ENCODE measurements at regions not wholly inside any gene's neighbourhood (a gene's known extent, or its start where the extent isn't known, plus 50 kb on each side); places are given as distances from the start of the nearest gene placed in this dataset.

DNA sequence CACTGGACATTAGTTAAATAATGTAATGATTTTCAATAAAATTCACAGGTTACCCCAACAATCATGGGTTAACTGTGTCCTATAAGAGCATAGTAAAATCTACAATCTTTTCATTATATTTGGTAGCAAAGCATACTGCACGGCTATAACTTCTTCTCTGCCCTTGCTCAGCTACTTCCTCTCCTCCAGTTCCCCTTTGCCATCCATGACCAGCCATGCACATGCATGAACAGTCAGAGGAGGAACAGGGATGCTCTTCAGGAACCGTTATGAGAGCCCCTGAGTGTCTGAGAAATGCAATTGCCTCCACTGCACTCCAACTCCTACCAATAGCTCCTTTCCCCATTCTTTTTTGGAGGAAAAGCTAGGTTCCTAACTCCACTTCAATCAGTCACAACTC lies 646.7 kb downstream of the LTN1 start:
- no peaks in the 10 kb centered on the region for H3K79me2 ChIP-seq (replicated peaks; ENCODE audit: insufficient read depth)
- H2AFZ ChIP-seq: no peak overlapping the region
- H4K20me1 ChIP-seq (replicated peaks; ENCODE audit: insufficient read depth): no peaks in the 10 kb centered on the region
- no peaks in the 10 kb centered on the region for H3K36me3 ChIP-seq (ENCODE audit: insufficient read depth)
- H3K9me2 ChIP-seq (ENCODE audit: insufficient read depth): peaks cover 11% of the 10 kb centered on the region; the same call in 1 of the 2 replicates
- Mint-ChIP-seq H3K27me3 (ENCODE audit: insufficient read depth, low read depth, poor library complexity) (no peaks in the 10 kb centered on the region), H3K9me3 (peaks cover 6% of the 10 kb centered on the region; the same call in 1 of the 3 replicates), H3K4me1 (no peaks in the 10 kb centered on the region), H3K27ac (no peak overlapping the region), H3K36me3 (ENCODE audit: low read depth) (no peaks in the 10 kb centered on the region), H3K4me3 (no peak overlapping the region)
- TF ChIP-seq ZNF331 (CRISPR knock-in tag; IDR thresholded peaks at IDR 0.05; ENCODE audit: low read depth): no peak
- no peak for TF ChIP-seq STAT1 (IDR thresholded peaks at IDR 0.05; ENCODE audit: unreplicated experiment)
- TF ChIP-seq, protein P1, sequence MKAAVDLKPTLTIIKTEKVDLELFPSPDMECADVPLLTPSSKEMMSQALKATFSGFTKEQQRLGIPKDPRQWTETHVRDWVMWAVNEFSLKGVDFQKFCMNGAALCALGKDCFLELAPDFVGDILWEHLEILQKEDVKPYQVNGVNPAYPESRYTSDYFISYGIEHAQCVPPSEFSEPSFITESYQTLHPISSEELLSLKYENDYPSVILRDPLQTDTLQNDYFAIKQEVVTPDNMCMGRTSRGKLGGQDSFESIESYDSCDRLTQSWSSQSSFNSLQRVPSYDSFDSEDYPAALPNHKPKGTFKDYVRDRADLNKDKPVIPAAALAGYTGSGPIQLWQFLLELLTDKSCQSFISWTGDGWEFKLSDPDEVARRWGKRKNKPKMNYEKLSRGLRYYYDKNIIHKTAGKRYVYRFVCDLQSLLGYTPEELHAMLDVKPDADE (IDR thresholded peaks at IDR 0.05): no peak
- TF ChIP-seq, protein P2, sequence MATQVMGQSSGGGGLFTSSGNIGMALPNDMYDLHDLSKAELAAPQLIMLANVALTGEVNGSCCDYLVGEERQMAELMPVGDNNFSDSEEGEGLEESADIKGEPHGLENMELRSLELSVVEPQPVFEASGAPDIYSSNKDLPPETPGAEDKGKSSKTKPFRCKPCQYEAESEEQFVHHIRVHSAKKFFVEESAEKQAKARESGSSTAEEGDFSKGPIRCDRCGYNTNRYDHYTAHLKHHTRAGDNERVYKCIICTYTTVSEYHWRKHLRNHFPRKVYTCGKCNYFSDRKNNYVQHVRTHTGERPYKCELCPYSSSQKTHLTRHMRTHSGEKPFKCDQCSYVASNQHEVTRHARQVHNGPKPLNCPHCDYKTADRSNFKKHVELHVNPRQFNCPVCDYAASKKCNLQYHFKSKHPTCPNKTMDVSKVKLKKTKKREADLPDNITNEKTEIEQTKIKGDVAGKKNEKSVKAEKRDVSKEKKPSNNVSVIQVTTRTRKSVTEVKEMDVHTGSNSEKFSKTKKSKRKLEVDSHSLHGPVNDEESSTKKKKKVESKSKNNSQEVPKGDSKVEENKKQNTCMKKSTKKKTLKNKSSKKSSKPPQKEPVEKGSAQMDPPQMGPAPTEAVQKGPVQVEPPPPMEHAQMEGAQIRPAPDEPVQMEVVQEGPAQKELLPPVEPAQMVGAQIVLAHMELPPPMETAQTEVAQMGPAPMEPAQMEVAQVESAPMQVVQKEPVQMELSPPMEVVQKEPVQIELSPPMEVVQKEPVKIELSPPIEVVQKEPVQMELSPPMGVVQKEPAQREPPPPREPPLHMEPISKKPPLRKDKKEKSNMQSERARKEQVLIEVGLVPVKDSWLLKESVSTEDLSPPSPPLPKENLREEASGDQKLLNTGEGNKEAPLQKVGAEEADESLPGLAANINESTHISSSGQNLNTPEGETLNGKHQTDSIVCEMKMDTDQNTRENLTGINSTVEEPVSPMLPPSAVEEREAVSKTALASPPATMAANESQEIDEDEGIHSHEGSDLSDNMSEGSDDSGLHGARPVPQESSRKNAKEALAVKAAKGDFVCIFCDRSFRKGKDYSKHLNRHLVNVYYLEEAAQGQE (IDR thresholded peaks at IDR 0.05; ENCODE audit: unreplicated experiment): no peak
- TF ChIP-seq EZH2phosphoT487 (IDR thresholded peaks at IDR 0.05; ENCODE audit: unreplicated experiment): no peak
- no peak for TF ChIP-seq POLR2AphosphoS5 (IDR thresholded peaks at IDR 0.05; ENCODE audit: low read depth)
- TF ChIP-seq CREB1 (CRISPR knock-in tag; IDR thresholded peaks at IDR 0.05; ENCODE audit: low read depth): no peak
- no peak for TF ChIP-seq EZH2 (IDR thresholded peaks at IDR 0.05; ENCODE audit: low read depth, unreplicated experiment)
- TF ChIP-seq, protein P3, sequence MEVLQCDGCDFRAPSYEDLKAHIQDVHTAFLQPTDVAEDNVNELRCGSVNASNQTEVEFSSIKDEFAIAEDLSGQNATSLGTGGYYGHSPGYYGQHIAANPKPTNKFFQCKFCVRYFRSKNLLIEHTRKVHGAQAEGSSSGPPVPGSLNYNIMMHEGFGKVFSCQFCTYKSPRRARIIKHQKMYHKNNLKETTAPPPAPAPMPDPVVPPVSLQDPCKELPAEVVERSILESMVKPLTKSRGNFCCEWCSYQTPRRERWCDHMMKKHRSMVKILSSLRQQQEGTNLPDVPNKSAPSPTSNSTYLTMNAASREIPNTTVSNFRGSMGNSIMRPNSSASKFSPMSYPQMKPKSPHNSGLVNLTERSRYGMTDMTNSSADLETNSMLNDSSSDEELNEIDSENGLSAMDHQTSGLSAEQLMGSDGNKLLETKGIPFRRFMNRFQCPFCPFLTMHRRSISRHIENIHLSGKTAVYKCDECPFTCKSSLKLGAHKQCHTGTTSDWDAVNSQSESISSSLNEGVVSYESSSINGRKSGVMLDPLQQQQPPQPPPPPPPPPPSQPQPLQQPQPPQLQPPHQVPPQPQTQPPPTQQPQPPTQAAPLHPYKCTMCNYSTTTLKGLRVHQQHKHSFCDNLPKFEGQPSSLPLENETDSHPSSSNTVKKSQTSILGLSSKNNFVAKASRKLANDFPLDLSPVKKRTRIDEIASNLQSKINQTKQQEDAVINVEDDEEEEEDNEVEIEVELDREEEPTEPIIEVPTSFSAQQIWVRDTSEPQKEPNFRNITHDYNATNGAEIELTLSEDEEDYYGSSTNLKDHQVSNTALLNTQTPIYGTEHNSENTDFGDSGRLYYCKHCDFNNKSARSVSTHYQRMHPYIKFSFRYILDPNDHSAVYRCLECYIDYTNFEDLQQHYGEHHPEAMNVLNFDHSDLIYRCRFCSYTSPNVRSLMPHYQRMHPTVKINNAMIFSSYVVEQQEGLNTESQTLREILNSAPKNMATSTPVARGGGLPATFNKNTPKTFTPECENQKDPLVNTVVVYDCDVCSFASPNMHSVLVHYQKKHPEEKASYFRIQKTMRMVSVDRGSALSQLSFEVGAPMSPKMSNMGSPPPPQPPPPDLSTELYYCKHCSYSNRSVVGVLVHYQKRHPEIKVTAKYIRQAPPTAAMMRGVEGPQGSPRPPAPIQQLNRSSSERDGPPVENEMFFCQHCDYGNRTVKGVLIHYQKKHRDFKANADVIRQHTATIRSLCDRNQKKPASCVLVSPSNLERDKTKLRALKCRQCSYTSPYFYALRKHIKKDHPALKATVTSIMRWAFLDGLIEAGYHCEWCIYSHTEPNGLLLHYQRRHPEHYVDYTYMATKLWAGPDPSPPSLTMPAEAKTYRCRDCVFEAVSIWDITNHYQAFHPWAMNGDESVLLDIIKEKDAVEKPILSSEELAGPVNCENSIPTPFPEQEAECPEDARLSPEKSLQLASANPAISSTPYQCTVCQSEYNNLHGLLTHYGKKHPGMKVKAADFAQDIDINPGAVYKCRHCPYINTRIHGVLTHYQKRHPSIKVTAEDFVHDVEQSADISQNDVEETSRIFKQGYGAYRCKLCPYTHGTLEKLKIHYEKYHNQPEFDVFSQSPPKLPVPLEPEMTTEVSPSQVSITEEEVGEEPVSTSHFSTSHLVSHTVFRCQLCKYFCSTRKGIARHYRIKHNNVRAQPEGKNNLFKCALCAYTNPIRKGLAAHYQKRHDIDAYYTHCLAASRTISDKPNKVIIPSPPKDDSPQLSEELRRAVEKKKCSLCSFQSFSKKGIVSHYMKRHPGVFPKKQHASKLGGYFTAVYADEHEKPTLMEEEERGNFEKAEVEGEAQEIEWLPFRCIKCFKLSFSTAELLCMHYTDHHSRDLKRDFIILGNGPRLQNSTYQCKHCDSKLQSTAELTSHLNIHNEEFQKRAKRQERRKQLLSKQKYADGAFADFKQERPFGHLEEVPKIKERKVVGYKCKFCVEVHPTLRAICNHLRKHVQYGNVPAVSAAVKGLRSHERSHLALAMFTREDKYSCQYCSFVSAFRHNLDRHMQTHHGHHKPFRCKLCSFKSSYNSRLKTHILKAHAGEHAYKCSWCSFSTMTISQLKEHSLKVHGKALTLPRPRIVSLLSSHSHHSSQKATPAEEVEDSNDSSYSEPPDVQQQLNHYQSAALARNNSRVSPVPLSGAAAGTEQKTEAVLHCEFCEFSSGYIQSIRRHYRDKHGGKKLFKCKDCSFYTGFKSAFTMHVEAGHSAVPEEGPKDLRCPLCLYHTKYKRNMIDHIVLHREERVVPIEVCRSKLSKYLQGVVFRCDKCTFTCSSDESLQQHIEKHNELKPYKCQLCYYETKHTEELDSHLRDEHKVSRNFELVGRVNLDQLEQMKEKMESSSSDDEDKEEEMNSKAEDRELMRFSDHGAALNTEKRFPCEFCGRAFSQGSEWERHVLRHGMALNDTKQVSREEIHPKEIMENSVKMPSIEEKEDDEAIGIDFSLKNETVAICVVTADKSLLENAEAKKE (CRISPR knock-in tag; IDR thresholded peaks at IDR 0.05): no peak
- no peak for TF ChIP-seq JUNB (IDR thresholded peaks at IDR 0.05; ENCODE audit: unreplicated experiment)
- no peak overlapping the region for H3K4me3 ChIP-seq
- DNase-seq (ENCODE audit: low spot score): no peak
- no peak overlapping the region for H3K27ac ChIP-seq (ENCODE audit: low read depth)
- H3K4me2 ChIP-seq: no peak overlapping the region
- no peaks in the 10 kb centered on the region for H3K27me3 ChIP-seq (ENCODE audit: insufficient read depth)
- no peaks in the 10 kb centered on the region for H3K4me1 ChIP-seq (ENCODE audit: insufficient read depth)
- ATAC-seq: no peak
- no peaks in the 10 kb centered on the region for H3F3A ChIP-seq (replicated peaks; ENCODE audit: low read depth)

All from GM23338 (cell line).